HG02763 (cell line): ENCODE measurements at regions not wholly inside any gene's neighbourhood (a gene's known extent, or its start where the extent isn't known, plus 50 kb on each side); places are given as distances from the start of the nearest gene placed in this dataset.
"Not testable (repeated sequence)": the region's sequence is repeated elsewhere in the genome, so short reads cannot be mapped to it uniquely, and the experiment has no call there.

Source experiments
- ATAC-seq: cut with Tn5 transposase; IDR thresholded peaks from one replicate; pipeline ENCODE4 v1.9.1; 2021; ENCODE audit warnings: mild to moderate bottlenecking, moderate library complexity; ENCODE audit not compliant: unreplicated experiment

- ATAC-seq = no peak
Observed at GRCh38 chr12:87363497-87364084, 665.6 kb downstream of the C12orf50 start.

- ATAC-seq = no peak
Observed at GRCh38 chr12:87349681-87350080, 679.5 kb downstream of the C12orf50 start.

- no peak for ATAC-seq
Observed at GRCh38 chr12:87348071-87348470, 681.1 kb downstream of the C12orf50 start.

GRCh38 chr12:87344699-87345098, 684.5 kb downstream of the C12orf50 start:
- ATAC-seq = no peak

GRCh38 chr12:87338681-87339080, 690.5 kb downstream of the C12orf50 start:
- ATAC-seq = no peak

- no peak for ATAC-seq
Observed at GRCh38 chr12:87336814-87337336, 692.3 kb downstream of the C12orf50 start.

- no peak for ATAC-seq
Observed at GRCh38 chr12:87332987-87333726, 696.0 kb downstream of the C12orf50 start.

GRCh38 chr12:87330071-87330555, 699.1 kb downstream of the C12orf50 start:
- not testable (repeated sequence) for ATAC-seq

- no peak for ATAC-seq
Observed at GRCh38 chr12:87329076-87329863, 699.9 kb downstream of the C12orf50 start.

GRCh38 chr12:87323369-87323768, 705.8 kb downstream of the C12orf50 start:
- no peak for ATAC-seq

GRCh38 chr12:87320724-87321123, 708.5 kb downstream of the C12orf50 start:
- ATAC-seq = no peak

GRCh38 chr12:87317302-87317701, 711.9 kb downstream of the C12orf50 start:
- ATAC-seq = no peak

- ATAC-seq = peak; percentile 71
Observed at GRCh38 chr12:87311206-87311605, 718.0 kb downstream of the C12orf50 start.

- ATAC-seq = no peak
Observed at GRCh38 chr12:87310126-87310525, 719.1 kb downstream of the C12orf50 start.

- peak; percentile 51 for ATAC-seq
Observed at GRCh38 chr12:87305481-87305880, 723.7 kb downstream of the C12orf50 start.

GRCh38 chr12:87304406-87304805, 724.8 kb downstream of the C12orf50 start:
- ATAC-seq = no peak

- no peak for ATAC-seq
Observed at GRCh38 chr12:87303396-87304012, 725.7 kb downstream of the C12orf50 start.

GRCh38 chr12:87302126-87302745, 727.0 kb downstream of the C12orf50 start:
- no peak for ATAC-seq

- ATAC-seq = no peak
Observed at GRCh38 chr12:87290505-87290904, 738.7 kb downstream of the C12orf50 start.

- no peak for ATAC-seq
Observed at GRCh38 chr12:87283886-87284285, 745.3 kb downstream of the C12orf50 start.
